T follicular helper cell (primary cell): ENCODE measurements at regions not wholly inside any gene's neighbourhood (a gene's known extent, or its start where the extent isn't known, plus 50 kb on each side); places are given as distances from the start of the nearest gene placed in this dataset.

ENCODE experiments used
- DNase-seq: peaks from one replicate; pipeline ENCODE4 v3.0.0-alpha.2; 2020; ENCODE audit warnings: low read depth

DNA sequence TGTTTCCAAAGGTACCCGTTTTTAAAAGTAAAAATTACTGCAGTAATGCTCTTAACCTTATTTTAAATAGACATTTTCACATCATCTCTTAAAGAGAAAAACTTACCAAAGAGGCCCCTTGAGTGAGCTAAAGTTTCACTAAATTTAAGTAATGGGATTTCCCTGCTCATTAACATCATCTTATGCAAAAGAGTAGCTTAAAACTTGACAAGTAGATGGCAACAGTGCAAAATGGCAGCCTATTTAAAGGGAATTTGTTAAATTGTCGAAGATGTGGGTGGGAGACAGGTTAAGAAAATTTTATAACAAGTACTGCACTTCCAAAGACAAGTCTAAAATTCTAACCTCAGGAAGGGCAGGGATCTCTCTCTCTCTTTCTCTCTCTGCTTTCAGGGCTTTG is 271.7 kb upstream of the LDB2 start:
- no peak for DNase-seq

- DNase-seq, result no peak
Observed at GRCh38 chr4:17169699-17170098, 271.3 kb upstream of the LDB2 start.

GRCh38 chr4:17168571-17168970 is 270.1 kb upstream of the LDB2 start:
- DNase-seq, result no peak

- DNase-seq, result no peak
Observed at GRCh38 chr4:17166954-17167353, 268.5 kb upstream of the LDB2 start.

DNA sequence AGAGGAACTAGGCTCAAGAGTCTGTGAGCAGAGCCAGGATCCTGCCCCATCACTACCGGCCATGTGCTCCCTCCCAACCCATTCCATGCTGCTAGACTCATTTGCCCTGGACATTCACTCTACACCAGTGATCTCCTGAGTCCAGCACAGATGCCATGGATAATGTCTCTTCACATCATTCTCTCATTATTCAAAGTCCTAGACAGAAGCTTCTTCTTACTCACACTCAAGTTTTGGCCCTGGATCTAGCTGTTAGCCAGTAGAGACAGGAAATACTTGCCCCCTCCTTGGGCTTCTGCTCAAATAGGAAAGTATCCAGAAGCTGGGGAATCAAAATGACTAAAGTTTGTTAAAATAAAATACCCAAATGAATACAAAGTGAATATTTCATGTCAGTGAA is 266.8 kb upstream of the LDB2 start:
- DNase-seq, result no peak

GRCh38 chr4:17164666-17165065 is 266.2 kb upstream of the LDB2 start:
- no peak for DNase-seq

DNA sequence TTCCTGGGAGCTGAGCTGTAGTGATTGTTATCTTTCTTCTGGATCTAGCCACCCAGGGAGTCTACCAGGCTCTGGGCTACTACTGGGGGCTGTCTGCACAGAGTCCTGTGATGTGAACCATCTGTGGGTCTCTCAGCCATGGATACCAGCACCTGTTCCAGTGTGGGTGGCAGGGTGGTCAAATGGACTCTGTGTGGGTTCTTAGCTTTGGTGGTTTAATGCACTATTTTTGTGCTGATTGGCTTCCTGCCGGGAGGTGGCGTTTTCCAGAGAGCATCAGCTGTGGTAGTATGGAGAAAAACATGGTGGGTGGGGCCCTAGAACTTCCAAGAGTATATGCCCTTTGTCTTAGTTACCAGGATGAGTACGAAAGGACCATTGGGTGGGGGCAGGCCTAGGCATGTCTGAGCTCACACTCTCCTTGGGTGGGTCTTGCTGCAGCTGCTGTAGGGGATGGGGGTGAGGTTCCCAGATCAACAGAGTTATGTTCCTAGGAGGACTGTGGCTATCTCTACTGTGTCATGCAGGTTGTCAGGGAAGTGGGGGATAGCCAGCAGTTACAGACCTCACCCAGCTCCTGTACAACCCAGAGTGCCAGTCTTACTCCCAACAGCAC is 264.8 kb upstream of the LDB2 start:
- no peak for DNase-seq

- DNase-seq, result no peak
Observed at GRCh38 chr4:17157304-17157703, 258.9 kb upstream of the LDB2 start.

DNA sequence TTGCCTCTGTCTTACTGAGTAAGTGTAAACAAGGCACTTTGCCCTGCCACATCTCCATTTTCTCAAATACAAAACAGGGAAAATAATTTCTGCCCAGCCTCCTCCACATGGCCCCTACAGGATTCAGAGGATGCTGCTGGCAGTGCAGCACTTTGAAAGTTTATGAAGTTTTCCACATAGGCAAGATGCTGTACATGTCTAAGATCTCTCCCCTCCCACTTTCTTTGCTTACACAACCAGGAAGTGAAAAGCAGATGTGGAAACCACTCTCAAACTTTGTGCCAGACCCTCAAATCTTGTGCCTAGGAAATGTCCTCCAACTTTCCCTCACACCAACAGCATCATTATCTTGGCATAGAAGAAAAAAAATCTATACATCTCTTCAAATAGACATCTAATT is 257.0 kb upstream of the LDB2 start:
- DNase-seq, result no peak

GRCh38 chr4:17153572-17153971 is 255.1 kb upstream of the LDB2 start:
- no peak for DNase-seq

DNA sequence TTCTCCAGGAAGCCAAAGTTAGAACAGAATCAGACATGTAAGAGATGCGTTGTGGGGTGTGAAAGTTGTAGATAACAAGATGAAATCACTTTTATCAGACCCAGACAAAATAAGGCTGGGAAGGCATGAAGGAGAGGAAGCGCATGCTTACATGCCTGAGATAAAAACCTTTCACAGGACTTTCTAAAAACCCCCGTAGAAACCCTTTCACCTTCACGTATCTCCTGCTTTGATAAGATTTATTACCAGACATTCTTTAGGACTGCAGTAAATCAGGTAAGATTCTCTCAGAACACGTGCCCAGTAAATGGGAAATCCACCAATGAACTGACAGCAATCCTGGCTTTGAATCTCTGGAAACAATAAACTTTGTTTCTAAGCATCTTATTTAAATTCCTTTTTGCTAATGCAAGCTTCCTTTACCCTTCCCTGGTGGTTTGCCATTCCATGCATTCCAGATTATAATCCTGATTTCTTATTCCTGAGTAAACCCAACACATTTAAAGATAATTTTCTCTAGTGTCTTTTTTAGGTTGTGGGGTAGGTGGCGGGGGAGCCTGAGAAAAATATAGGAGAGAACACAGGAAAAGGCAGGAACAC is 254.6 kb upstream of the LDB2 start:
- no peak for DNase-seq

DNA sequence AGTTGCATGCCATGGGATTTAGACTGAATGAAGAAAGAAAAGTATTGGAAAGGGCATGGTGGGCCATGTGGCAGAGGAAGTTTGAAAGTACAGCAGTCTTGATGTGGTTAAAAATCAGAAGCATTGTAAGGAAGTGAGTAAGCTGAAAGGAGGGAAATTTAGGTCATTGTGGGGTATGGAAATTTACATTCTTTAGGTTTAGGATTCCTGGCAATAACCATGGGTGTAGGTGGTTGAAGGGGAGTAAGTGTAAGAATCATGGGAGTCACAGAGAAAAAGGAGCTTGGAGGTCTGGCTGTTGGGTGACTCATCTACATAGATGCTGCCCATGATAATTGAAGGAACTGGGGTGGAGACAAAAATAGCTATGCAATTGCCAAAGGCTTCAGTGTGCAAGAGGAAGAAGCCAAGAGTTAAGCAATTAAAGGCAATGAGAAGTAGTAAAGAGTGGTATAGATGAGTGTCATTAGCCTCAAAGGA is 243.8 kb upstream of the LDB2 start:
- DNase-seq, result no peak

- no peak for DNase-seq
Observed at GRCh38 chr4:17138847-17139246, 240.4 kb upstream of the LDB2 start.

- DNase-seq, result no peak
Observed at GRCh38 chr4:17134565-17134964, 236.1 kb upstream of the LDB2 start.

- no peak for DNase-seq
Observed at GRCh38 chr4:17134100-17134499, 235.7 kb upstream of the LDB2 start.

DNA sequence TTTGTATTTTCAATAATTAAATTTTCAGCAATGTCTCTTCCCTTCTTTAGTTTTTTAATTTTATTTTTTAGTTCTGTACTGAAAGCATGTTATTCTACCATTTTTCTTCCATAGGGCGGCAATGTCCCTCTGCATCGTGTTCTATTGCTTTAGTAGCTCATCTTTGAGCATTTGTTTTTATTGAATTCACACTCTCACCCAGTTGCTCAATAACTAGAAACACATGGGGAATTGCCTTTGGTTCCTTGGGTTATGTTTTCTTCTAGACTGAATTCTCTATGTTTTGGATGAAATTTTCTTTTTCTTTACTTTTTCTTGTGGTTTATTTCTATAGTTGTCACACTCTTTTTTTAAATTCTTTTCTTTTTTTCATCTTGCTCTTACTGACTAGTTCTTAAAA is 233.8 kb upstream of the LDB2 start:
- DNase-seq, result no peak

DNA sequence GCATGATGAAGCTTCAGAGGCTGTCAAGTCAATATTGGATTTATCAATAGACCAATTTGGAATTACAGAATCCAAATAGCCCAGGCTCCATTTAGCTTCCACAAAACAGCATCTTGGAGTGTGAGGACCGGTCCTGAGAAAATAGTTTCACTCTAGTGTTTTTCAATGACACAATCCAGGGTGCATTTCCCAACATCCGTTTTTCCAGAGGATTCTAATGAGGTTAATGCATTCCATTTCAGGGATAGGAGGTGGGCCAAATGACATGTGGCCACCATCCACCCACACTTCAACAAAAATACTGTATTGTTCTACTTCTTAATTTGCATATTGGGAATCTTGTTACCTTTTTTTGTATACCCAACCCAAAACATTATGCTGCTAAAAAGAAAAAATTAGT is 229.8 kb upstream of the LDB2 start:
- no peak for DNase-seq

DNA sequence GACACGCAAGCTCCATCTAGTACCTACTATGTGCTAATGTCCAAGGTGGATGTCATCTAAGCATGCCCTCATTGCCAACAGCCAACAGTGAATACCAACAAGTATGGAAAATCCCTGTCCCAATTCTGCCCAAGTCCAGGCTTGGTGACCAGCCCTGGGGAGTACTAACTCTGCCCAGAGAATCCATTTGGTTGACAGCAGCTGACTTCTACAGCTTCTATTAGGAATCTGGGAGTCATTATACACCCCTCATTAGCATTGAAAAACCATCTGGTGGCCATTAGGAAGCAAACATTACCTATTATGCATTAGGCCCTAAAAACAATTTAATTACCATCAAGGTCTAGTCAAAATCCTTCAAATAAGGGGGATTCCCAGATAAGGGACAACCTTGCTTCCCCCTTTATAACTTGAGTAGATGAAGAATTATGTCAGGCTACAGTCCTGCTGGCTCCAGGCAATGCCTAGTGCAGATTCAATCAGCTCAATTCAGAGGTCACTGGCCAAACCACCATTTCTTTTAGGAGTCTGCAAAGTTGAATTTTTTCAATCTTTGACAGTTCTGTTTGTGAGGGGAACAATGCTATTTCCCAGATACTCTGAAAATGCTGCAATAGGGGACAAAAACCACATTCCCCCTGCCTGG is 228.0 kb upstream of the LDB2 start:
- no peak for DNase-seq

DNA sequence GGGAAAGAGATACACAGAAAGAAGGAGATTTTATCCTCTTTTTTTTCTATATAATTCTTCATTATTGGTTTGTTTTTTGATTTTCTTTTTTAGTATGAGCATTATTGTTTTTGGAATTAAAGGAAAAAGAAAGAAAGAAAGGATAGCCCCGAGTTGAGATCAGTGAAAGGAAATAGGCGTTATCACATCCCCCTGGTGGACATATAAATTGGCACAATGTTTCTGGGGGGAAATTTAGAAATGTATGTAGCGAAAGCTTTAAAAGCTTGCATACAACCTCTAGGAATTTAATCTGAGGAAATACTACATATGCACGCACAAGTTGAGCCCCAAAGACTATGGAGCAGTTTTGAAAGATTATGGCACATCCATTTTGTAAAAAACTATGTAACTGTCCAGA is 226.3 kb upstream of the LDB2 start:
- no peak for DNase-seq

GRCh38 chr4:17120761-17121160 is 222.3 kb upstream of the LDB2 start:
- DNase-seq, result no peak

- no peak for DNase-seq
Observed at GRCh38 chr4:17117746-17118145, 219.3 kb upstream of the LDB2 start.

GRCh38 chr4:17115583-17115982 is 217.1 kb upstream of the LDB2 start:
- DNase-seq, result no peak

GRCh38 chr4:17112292-17112659 is 213.8 kb upstream of the LDB2 start:
- DNase-seq, result no peak

DNA sequence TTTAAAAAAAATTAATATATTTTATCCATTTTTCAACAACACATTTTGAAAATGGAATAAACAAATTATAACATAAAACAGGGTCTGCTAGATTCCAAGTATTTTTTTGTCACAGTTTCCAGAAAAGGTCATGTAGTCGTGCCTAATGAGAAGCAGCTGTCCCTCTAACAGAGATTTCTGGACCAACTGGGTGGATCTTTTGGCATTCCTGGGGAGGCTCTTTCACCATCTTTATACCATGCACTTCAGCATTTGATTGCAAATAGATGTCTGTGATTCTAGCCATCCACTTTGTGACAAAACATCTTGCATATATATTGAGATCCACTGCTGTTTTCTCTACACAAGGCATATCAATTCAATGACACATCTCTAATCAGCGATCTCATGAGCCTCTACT is 210.7 kb upstream of the LDB2 start:
- no peak for DNase-seq
